Ecto neural progenitor cell (in vitro differentiated cells): ENCODE measurements at regions not wholly inside any gene's neighbourhood (a gene's known extent, or its start where the extent isn't known, plus 50 kb on each side); places are given as distances from the start of the nearest gene placed in this dataset.

Experiments
- DNase-seq: peaks from one replicate; pipeline ENCODE4 v3.0.0-alpha.2; 2018; ENCODE audit warnings: low spot score

DNA sequence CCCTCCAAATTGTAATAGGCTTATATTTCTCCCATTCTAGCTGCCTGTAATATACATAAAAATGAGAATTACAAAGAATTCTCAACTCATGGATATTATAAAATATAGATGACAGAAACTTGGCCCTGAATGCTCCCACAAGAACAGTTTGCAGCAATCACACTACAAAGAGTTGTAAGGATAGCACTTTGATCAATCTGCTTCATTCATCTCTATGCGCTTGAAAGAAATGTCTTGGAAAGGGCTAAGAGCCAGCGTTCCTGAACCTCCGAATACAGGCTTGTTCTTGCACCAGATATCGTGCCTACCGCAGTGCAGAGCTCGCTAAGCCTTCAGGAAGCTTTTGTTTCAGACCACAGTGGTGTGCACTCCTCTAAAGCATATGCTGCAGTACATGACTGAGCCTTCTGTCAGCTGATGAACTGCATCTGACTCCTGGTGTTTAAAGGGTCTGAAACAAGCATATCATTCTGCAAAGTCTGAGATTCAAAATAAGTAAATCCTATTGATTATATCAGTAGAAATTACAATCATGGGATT lies 417.6 kb upstream of the ZFP42 start:
- DNase-seq = no peak

DNA sequence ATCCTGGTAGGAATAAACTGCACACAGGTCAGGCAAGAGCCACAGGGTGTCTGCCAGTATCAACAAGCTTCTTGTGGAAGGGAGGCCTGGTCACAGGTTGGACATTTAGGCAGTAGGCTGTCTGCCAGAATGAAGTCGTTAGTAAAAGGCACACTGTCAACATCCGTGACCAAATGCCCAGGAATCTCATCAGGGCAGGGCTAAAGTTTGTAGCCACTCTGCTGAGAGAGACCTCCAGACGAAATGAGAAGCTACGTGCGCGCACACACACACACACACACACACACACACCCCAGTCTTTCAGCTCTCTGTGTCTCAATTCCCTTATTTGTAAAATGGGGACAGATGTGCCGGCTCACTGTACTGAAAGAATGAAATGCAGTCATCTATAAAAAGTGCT lies 408.7 kb upstream of the ZFP42 start:
- DNase-seq = no peak

DNA sequence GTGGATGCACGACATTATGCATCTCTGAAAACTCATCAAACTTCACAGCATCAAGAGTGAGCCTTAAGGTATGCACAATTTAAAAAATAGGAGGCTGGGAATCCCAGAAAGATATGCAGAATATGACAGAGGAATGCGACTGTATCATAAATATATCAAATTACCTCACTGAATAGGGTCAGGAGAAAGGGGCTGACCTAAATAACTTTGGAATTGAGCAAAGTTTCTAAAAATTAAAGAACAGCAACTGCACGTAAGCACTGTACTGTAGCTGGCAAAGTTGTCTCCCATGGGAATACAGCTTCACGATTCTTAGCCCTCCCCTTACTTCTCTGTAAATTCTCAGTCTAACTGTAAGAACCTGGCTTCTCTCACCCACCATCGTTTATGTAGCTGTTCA lies 397.4 kb upstream of the ZFP42 start:
- no peak for DNase-seq

DNA sequence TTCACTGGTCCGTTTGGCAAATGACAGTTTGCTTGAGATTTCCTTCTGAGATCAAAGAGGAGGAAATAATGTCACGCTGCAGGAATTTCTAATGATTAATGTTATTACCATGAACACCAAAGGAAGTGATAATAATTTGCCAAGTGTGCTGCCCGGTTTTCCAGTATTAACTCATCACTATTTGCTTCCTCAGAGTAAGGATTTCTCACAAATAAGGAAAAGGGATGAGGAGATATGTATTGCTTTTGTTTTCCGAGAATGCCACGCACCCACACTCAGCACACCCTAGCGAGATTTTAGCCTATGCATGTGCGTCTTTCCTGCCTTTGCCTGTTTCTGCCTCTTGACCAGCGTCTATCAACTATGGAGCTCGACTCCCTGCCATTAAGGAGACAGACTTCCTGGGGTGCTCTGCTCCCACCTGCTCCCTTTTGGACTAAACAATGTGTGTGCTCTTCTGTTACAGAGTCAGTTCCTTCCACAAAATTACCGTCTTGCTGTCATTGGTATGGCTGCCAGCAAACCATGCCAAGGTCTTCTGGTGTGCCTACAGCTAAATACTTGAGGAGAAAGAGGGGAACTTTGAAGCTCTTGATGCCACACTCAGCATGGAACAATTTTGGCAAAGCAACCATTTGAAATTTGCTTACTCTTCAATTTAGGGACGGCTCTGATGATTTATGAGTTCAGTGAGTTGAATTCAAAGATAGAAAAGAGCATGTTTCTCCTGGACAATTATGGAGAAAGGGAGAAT lies 393.1 kb upstream of the ZFP42 start:
- DNase-seq = no peak

DNA sequence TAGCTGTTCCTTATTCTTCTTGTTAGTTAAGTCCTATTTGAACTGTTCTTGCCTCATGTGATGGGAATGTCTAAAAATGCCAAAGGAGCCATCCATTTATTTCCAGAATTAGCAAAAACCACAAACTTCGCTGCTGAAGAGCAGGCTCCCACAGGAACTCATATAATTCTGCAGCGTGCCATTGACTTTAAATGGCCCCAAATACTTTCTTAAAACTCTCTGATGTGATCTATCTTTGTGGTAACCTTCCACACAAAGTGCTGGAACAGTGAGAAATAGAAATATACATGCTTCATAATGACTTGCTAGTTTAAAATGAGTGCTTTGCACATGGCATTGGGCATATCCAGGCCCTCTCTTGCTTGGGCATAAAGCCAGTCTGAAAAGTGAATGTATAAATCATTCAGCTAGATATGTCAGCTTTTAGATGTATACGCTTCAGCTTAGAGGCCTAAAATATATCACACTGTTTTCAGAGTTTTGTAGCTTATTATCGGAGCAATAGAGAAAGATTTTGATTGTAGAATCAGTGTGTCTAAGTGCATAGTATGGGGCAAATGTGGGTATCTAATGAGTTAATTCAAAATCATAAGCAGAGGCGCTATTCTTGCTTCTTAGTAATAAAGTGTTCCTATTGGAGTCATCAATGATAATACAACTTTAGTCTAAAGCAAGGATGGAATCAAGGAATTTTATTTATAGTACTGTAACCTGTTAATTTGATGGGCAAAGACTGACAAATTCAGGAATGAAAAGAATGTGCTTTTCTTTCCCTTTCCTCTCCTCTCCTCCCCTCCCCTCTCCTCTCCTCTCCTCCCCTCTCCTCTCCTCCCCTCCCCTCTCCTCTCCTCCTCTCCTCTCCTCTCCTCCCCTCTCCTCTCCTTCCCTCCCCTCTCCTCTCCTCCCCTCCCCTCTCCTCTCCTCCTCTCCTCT lies 392.2 kb upstream of the ZFP42 start:
- DNase-seq = no peak

- DNase-seq = no peak
Observed at GRCh38 chr4:187604984-187605383, 390.6 kb upstream of the ZFP42 start.

GRCh38 chr4:187606581-187606980 lies 389.0 kb upstream of the ZFP42 start:
- no peak for DNase-seq

DNA sequence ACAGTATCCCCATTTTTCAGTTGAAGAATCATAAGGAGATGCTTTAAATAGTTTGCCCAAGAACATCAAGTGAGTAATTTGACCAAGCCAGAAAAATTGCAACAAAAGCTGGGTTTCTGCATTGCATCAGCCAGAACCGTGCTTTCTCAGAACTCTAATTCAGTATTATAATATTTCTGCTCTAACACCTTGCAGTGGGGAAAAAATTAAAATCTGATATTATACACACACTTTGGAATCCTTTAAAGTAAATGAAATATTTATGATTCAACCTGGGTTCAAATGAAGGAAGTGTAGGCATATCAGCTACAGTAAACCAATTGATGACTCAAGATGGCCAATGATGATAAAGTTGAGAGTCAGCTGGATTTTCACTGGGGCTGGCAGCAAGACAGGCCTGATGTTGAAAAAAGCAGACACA lies 387.6 kb upstream of the ZFP42 start:
- no peak for DNase-seq

- no peak for DNase-seq
Observed at GRCh38 chr4:187612301-187612700, 383.3 kb upstream of the ZFP42 start.

DNA sequence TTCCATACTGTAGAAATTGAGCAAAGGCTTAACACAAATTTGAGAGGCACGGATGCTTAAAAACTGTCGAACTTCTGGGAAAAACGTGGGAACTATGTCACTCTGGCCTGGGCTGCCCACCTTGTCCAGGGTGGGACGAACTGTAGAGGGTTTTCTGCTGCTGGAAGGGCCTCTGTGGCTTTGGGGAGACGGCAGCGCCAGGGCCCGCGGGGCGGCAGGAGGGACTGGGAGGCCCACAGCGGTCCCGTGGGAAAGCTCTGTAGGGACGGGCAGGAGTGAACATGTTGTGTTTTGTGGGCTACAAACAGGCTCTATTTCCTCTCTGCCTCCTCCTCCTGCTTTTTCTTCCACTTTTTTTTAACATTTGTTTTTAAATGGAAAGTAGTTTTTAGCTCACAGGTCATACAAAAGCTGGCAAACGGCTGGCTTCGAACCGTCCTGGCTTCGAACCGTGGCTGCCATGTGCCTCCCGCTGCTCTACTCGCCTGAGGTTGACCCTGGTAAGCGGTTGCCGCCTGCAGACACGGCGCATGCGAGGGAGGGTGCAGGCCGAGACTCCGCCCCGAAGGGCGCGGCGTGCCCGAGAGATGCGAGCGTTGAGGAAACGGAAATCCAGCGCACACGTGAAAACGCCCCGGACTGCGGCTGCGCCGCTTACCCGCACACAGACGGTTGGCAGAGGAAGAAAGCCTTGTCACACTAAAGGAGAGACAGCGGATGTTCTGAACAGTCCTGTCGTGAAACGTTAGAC lies 382.3 kb upstream of the ZFP42 start:
- DNase-seq = no peak

GRCh38 chr4:187615972-187616371 lies 379.6 kb upstream of the ZFP42 start:
- no peak for DNase-seq

DNA sequence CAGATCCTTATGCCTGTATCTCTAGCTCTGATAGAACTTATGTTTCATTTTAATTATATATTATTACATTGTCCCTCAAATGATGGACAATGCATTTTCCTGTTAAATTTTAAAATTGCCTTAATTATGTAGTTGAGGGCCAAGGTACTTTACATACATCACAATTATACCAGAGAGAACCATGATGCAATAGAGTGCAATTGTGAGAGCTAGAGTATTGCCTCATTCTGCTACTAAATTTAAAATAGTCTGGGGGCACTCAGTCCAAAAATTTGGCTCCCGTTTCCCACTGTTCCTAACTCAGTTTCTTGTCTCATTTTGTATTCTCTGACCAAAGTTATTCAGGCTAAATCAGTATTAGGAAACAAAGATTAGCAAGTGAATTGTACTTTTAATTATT lies 378.5 kb upstream of the ZFP42 start:
- no peak for DNase-seq

DNA sequence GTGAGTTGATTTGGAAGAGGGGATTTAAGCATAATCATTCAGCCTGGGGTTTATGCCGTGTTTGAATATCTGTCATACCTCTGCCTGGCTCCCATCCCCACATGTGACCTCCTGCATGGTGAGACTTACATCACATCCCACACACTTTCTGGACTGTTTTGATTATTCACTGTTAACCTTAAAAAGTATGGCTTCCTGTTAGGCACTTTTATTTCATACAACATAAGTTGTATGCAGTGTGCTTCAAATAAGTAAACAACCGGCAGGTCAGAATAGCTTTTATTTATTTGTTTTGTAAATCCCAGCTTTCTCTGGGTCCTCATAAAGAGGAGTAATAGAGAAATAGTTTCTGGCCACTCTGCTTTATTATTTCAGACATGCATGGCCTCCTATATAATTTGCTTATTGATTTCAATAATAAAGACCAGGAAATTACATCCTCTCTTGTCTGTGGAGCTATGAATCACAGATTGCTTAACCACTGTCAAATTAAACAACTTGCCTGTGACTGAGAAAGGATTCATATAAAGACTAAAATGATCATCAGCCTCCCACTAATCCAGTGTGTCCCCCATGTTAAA lies 376.8 kb upstream of the ZFP42 start:
- no peak for DNase-seq

DNA sequence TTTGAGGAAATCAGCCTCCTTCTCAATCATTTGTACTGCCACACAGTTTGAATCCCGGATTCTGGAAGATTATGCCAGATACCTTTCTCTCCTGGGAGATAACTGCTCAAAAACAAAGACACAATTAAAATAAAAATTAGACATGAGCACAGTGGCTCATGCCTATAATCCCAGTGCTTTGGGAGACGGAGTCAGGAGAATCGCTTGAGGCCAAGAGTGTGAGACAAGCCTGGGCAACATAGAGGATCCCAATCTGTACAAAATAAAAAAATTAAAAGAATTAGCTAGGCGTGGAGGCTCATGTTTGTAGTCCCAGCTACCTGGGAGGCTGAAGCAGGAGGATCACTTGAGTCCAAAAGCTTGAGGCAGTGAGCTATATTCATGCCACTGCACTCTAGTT lies 376.3 kb upstream of the ZFP42 start:
- DNase-seq = no peak

GRCh38 chr4:187632260-187632995 lies 363.1 kb upstream of the ZFP42 start:
- DNase-seq = no peak

GRCh38 chr4:187633245-187633644 lies 362.3 kb upstream of the ZFP42 start:
- no peak for DNase-seq

DNA sequence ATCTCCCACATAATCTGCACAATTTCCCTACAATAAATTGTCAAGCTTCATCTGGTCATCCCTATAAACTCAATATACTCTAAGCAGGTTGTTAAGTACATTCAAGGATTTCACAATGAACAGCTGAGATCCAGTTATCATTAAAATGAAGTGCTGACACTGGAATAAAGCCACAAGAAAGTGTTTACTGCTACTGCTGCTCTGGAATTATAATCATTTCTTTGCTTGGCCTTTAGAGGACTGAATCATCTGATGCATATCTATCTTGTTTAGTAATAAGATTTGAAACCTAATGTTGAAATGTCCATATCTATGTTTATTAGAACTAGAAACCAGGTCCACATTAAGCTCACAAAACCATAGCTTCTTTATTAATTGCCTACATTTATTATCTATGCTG lies 338.6 kb upstream of the ZFP42 start:
- no peak for DNase-seq

DNA sequence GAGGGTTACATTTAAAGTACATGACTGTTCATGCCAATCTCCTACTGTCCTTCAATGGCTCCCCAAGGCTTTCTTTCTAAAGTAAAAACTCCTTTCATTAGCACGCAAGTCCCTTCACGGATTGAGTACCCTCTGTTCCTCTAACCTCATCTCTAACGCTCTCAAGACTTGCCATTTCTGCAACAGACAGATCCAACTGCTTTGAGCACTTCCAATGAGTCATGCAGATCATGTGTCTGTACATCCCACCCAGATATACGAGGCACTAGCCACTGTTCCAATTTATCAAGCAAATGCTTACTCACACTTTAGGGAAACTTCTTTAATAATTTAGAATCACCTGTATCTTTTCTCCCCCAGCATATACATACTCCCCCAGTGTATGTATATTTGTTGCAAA lies 332.5 kb upstream of the ZFP42 start:
- no peak for DNase-seq

DNA sequence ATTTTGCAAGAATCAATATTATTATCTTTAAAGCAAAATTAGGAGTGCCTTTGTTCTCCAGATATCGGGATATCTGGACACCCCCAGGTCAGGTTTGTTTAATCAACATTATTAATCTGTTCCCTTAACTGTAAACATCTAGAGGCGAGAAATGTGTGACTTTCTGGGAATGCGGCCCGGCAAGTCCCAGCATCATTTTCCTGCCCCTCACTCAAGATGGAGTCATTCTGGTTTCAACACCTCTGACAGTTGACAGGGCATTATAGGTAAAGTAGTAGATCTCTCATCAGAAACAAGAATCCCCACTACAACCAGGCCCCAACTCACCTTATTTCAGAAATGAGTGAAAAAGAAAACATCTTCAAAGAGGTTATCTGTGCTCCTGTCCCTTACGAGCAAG lies 331.6 kb upstream of the ZFP42 start:
- no peak for DNase-seq

GRCh38 chr4:187665086-187665485 lies 330.5 kb upstream of the ZFP42 start:
- no peak for DNase-seq

DNA sequence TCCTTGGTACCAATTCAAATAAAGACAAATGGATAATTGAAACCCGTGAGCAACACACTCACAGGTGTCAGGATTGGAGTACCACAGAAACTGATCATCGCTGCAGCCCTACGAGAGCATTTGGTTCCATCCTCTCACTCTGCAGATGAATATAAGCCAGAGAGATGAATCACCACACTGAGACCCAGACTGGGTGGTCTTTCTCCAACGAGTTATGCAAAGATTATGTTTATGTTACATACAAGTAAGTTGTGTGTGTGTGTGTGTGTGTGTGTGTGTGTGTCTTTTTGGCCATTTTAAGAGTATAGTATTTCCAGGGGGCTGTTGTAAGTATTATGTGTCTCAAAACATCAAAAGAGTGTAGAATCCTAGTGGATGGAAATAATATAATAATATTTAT lies 329.5 kb upstream of the ZFP42 start:
- no peak for DNase-seq
